Activated naive CD4-positive, alpha-beta T cell treated with anti-CD3 and anti-CD28 coated beads for 36 hours (primary cell): ENCODE measurements at regions not wholly inside any gene's neighbourhood (a gene's known extent, or its start where the extent isn't known, plus 50 kb on each side); places are given as distances from the start of the nearest gene placed in this dataset.
A peak's percentile ranks its signal among the peaks of the same experiment; 100 is the strongest.
"Not testable (repeated sequence)": the region's sequence is repeated elsewhere in the genome, so short reads cannot be mapped to it uniquely, and the experiment has no call there.

Experiments
- CTCF ChIA-PET: fragments of 350-600 bp; sonication (Branson Sonifier 250); formaldehyde crosslinking; loops from one replicate; lab custom pipeline; 2021; ENCODE audit warnings: antibody characterized with exemption; lab: Charles Lee
- DNase-seq: peaks from one replicate; pipeline ENCODE4 v3.0.0-alpha.2; 2020
- H3K27ac Mint-ChIP-seq: one replicate; pipeline ENCODE4 v1.8.0; 2021; ENCODE audit warnings: mild to moderate bottlenecking, mixed read lengths
- H3K27me3 Mint-ChIP-seq: one replicate; pipeline ENCODE4 v1.8.0; 2021; ENCODE audit warnings: low read depth, mixed read lengths
- H3K36me3 Mint-ChIP-seq: one replicate; pipeline ENCODE4 v1.8.0; 2021; ENCODE audit warnings: low read depth, mixed read lengths
- H3K4me1 Mint-ChIP-seq: one replicate; pipeline ENCODE4 v1.8.0; 2021; ENCODE audit warnings: low read depth, mixed read lengths
- H3K4me3 Mint-ChIP-seq: one replicate; pipeline ENCODE4 v1.8.0; 2021; ENCODE audit warnings: mild to moderate bottlenecking, moderate library complexity, mixed read lengths
- H3K9me3 Mint-ChIP-seq: one replicate; pipeline ENCODE4 v1.8.0; 2021; ENCODE audit warnings: mixed read lengths
- intact Hi-C: fragments of 100-400 bp; cut with micrococcal nuclease; formaldehyde crosslinking; loops from one replicate; pipeline ENCODE4 v1.15.1; 2023

GRCh38 chr5:69907941-69908340 is 117.1 kb upstream of the SERF1B start:
- H3K9me3 Mint-ChIP-seq, H3K27ac Mint-ChIP-seq, intact Hi-C loops, H3K36me3 Mint-ChIP-seq, H3K4me1 Mint-ChIP-seq, H3K4me3 Mint-ChIP-seq, H3K27me3 Mint-ChIP-seq, CTCF ChIA-PET: not testable (repeated sequence)
- peak; percentile 4 for DNase-seq

GRCh38 chr5:69913771-69914170 is 111.3 kb upstream of the SERF1B start:
- CTCF ChIA-PET, H3K9me3 Mint-ChIP-seq, intact Hi-C loops, DNase-seq, H3K36me3 Mint-ChIP-seq, H3K4me3 Mint-ChIP-seq, H3K27me3 Mint-ChIP-seq, H3K4me1 Mint-ChIP-seq, H3K27ac Mint-ChIP-seq: not testable (repeated sequence)
